GM18858 (cell line): ENCODE measurements at regions not wholly inside any gene's neighbourhood (a gene's known extent, or its start where the extent isn't known, plus 50 kb on each side); places are given as distances from the start of the nearest gene placed in this dataset.

Experiments used
- ATAC-seq: cut with Tn5 transposase; IDR thresholded peaks from one replicate; pipeline ENCODE4 v1.9.1; 2021; ENCODE audit not compliant: unreplicated experiment

GRCh38 chr6:167573461-167574215 is 248.8 kb downstream of the TTLL2 start:
- no peak for ATAC-seq

- no peak for ATAC-seq
These were observed 249.7 kb downstream of the TTLL2 start for GRCh38 chr6:167574431-167575151.

GRCh38 chr6:167575158-167575696 is 250.3 kb downstream of the TTLL2 start:
- no peak for ATAC-seq

- ATAC-seq, result no peak
These were observed 250.5 kb upstream of the AFDN start for GRCh38 chr6:167576050-167576741.

GRCh38 chr6:167576828-167577503 is 249.7 kb upstream of the AFDN start:
- ATAC-seq, result no peak

GRCh38 chr6:167577891-167578361 is 248.8 kb upstream of the AFDN start:
- ATAC-seq, result no peak

GRCh38 chr6:167578371-167578901 is 248.3 kb upstream of the AFDN start:
- no peak for ATAC-seq

GRCh38 chr6:167579806-167580618 is 246.7 kb upstream of the AFDN start:
- ATAC-seq, result no peak

GRCh38 chr6:167580619-167580911 is 246.1 kb upstream of the AFDN start:
- no peak for ATAC-seq

GRCh38 chr6:167581637-167582036 is 245.1 kb upstream of the AFDN start:
- ATAC-seq, result no peak

- no peak for ATAC-seq
These were observed 243.3 kb upstream of the AFDN start for GRCh38 chr6:167583412-167583811.

- no peak for ATAC-seq
These were observed 238.4 kb upstream of the AFDN start for GRCh38 chr6:167588181-167588919.

GRCh38 chr6:167588920-167589614 is 237.6 kb upstream of the AFDN start:
- ATAC-seq, result no peak

GRCh38 chr6:167589615-167589940 is 237.1 kb upstream of the AFDN start:
- no peak for ATAC-seq

GRCh38 chr6:167590193-167590592 is 236.5 kb upstream of the AFDN start:
- ATAC-seq, result no peak
